ENCODE measurements at regions not wholly inside any gene's neighbourhood (a gene's known extent, or its start where the extent isn't known, plus 50 kb on each side); places are given as distances from the start of the nearest gene placed in this dataset.

DNA sequence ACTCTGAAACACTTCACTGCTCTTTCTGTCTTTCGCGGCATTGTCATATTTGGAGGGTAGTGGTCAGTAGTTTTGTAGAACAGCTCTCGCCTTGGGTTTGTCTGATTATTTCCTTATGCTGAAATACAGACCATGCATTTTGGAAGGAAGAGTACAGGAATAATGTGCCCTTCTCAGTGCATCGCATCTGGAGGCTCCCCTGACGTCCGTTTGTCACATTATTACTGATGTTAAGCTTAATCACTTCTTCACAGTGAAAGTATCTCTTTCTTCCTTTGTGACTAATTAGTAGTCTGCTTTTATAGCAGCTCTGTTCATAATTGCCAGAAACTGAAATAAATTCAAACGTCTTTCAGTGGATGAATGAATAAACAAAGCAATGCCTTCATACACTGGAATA, 85.7 kb upstream of the CXADR start:
- TF ChIP-seq POLR2A (IDR thresholded peaks at IDR 0.05; ENCODE audit: low read depth, low read length) (no peak), TAF1 (IDR thresholded peaks at IDR 0.05; ENCODE audit: borderline replicate concordance, low read depth, low read length) (no peak), POLR2AphosphoS5 (IDR thresholded peaks at IDR 0.05; ENCODE audit: low read depth, low read length) (no peak)

All from GM12892 (cell line).